ENCODE measurements at regions not wholly inside any gene's neighbourhood (a gene's known extent, or its start where the extent isn't known, plus 50 kb on each side); places are given as distances from the start of the nearest gene placed in this dataset.

- peak; percentile 100 for TF ChIP-seq CTCF (conservative IDR thresholded peaks at IDR 0.05; ENCODE audit: low read length)
- TF ChIP-seq EZH2phosphoT487 (IDR thresholded peaks at IDR 0.05; ENCODE audit: borderline replicate concordance): no peak
Observed at GRCh38 chr17:45640141-45640850, 143.8 kb upstream of the CRHR1 start.

All from Loucy (cell line).